ENCODE measurements at regions not wholly inside any gene's neighbourhood (a gene's known extent, or its start where the extent isn't known, plus 50 kb on each side); places are given as distances from the start of the nearest gene placed in this dataset.

GRCh38 chr6:48667797-48668196, 556.8 kb upstream of the PTCHD4 start:
- H3K9me2 ChIP-seq (ENCODE audit: insufficient read depth): no peaks in the 10 kb centered on the region
- peaks cover 0 to 11% of the 10 kb centered on the region in 2 experiments; a peak in 2 of 4 replicates for H3K4me1 ChIP-seq (ENCODE audit: control insufficient read depth in 1 of 2, insufficient read depth in 2 of 2, low read length in 2 of 2)
- CTCF ChIA-PET: no interaction called here
- POLR2A ChIA-PET: interaction anchor here (1.2 kb wide), 1 partner anchor 10 kb away, joined by 3 read pairs; no protein-coding TSS in a partner anchor
- BruUV-seq (replicated peaks): no TSS peak
- H3K4me2 ChIP-seq (ENCODE audit: low read length): no peak overlapping the region
- RAD21 ChIA-PET (ENCODE audit: low non-redundant PET in 1 of 2, low total read pairs in 2 of 2, uncharacterized antibody in 2 of 2, unreplicated experiment in 2 of 2): no interaction called here
- no peak overlapping the region for H3K27ac ChIP-seq (ENCODE audit: low read depth, low read length)
- no peak overlapping the region for H3K9ac ChIP-seq (ENCODE audit: low read length)
- DNase-seq (ENCODE audit: low read depth, low spot score) (no peak), ATAC-seq (no peak)
- H4K20me1 ChIP-seq (ENCODE audit: insufficient read depth): no peaks in the 10 kb centered on the region
- H3K27me3 ChIP-seq (ENCODE audit: insufficient read depth, low read length): no peaks in the 10 kb centered on the region
- TF ChIP-seq EZH2 (IDR thresholded peaks at IDR 0.05) (no peak), EZH2phosphoT487 (IDR thresholded peaks at IDR 0.05; ENCODE audit: borderline replicate concordance) (no peak), ZBTB33 (IDR thresholded peaks at IDR 0.05; ENCODE audit: extremely low read depth, insufficient replicate concordance, low read length) (no peak), CEBPB (IDR thresholded peaks at IDR 0.05; ENCODE audit: low read depth) (no peak), ZNF274 (IDR thresholded peaks at IDR 0.05; ENCODE audit: low read depth, low read length) (no peak), CTCF (IDR thresholded peaks at IDR 0.05 in 2 of 3, conservative IDR thresholded peaks at IDR 0.05 in 1 of 3; ENCODE audit: borderline replicate concordance in 1 of 3, insufficient read depth in 1 of 3, low read depth in 2 of 3, low read length in 2 of 3) (no peak), POLR2AphosphoS5 (IDR thresholded peaks at IDR 0.05; ENCODE audit: low read depth, low read length) (no peak), CBX3 (IDR thresholded peaks at IDR 0.05; ENCODE audit: low read depth) (no peak), MAX (IDR thresholded peaks at IDR 0.05) (no peak), JUND (IDR thresholded peaks at IDR 0.05) (no peak), FOSL1 (IDR thresholded peaks at IDR 0.05; ENCODE audit: low read depth) (no peak), POLR2A (IDR thresholded peaks at IDR 0.05; ENCODE audit: borderline replicate concordance, extremely low read depth, insufficient read depth, insufficient read length) (no peak), YY1 (IDR thresholded peaks at IDR 0.05; ENCODE audit: extremely low read depth, insufficient replicate concordance, low read depth, low read length) (no peak), EGR1 (IDR thresholded peaks at IDR 0.05; ENCODE audit: low read depth) (no peak), RAD21 (IDR thresholded peaks at IDR 0.05; ENCODE audit: low read depth) (no peak), SP1 (IDR thresholded peaks at IDR 0.05; ENCODE audit: low read depth) (no peak), SIN3A (IDR thresholded peaks at IDR 0.05; ENCODE audit: low read depth) (no peak), ATF3 (IDR thresholded peaks at IDR 0.05) (no peak), SRF (IDR thresholded peaks at IDR 0.05; ENCODE audit: low read depth) (no peak)
- H3K79me2 ChIP-seq (ENCODE audit: insufficient read depth, low read length): no peaks in the 10 kb centered on the region
- no peaks in the 10 kb centered on the region for H3K9me3 ChIP-seq (ENCODE audit: control insufficient read depth in 1 of 2, insufficient read depth in 1 of 2, low read depth in 1 of 2, low read length in 2 of 2)
- H3K4me3 ChIP-seq (replicated peaks in 1 of 2; ENCODE audit: low read depth in 1 of 2, low read length in 2 of 2): no peak overlapping the region
- intact Hi-C loops (cut with micrococcal nuclease): no loop called here
- H2AFZ ChIP-seq (ENCODE audit: low read depth, low read length, poor library complexity, severe bottlenecking): no peak overlapping the region
- H3K36me3 ChIP-seq (ENCODE audit: control insufficient read depth in 1 of 2, insufficient read depth in 2 of 2, low read length in 2 of 2): no peaks in the 10 kb centered on the region
